KMS-11 (cell line): ENCODE measurements at regions not wholly inside any gene's neighbourhood (a gene's known extent, or its start where the extent isn't known, plus 50 kb on each side); places are given as distances from the start of the nearest gene placed in this dataset.

ENCODE experiments used
- H2AFZ ChIP-seq: fragments of 200-600 bp; sonication (generic); 2 replicates; pipeline ENCODE4 v1.6.1; 2016; ENCODE audit warnings: antibody characterized with exemption, mixed run types, low read depth
- H3K27ac ChIP-seq: fragments of 200-600 bp; sonication (generic); 2 replicates; pipeline ENCODE4 v1.6.1; 2016; ENCODE audit warnings: mild to moderate bottlenecking, mixed run types
- H3K27me3 ChIP-seq: fragments of 200-600 bp; sonication (generic); 2 replicates; pipeline ENCODE4 v1.6.1; 2017; ENCODE audit warnings: mild to moderate bottlenecking, low read depth, mixed run types, moderate library complexity; ENCODE audit not compliant: insufficient read depth
- H3K36me3 ChIP-seq: fragments of 200-600 bp; sonication (generic); 2 replicates; pipeline ENCODE4 v1.6.1; 2017; ENCODE audit warnings: mild to moderate bottlenecking, mixed run types; ENCODE audit not compliant: insufficient read depth
- H3K4me1 ChIP-seq: fragments of 200-600 bp; sonication (generic); 2 replicates; pipeline ENCODE4 v1.6.1; 2016; ENCODE audit warnings: mild to moderate bottlenecking, low read depth, mixed run types; ENCODE audit not compliant: poor library complexity, severe bottlenecking
- H3K4me2 ChIP-seq: fragments of 200-600 bp; sonication (generic); 2 replicates; pipeline ENCODE4 v1.7.0; 2016; ENCODE audit warnings: mild to moderate bottlenecking, mixed run types
- H3K4me3 ChIP-seq: fragments of 200-600 bp; sonication (generic); IDR thresholded peaks from 2 replicates; pipeline ENCODE4 v1.6.1; 2017; ENCODE audit warnings: low read depth, low read length, mixed read lengths; ENCODE audit not compliant: insufficient read depth
- H3K79me2 ChIP-seq: fragments of 200-600 bp; sonication (generic); 2 replicates; pipeline ENCODE4 v1.6.1; 2016; ENCODE audit warnings: low read depth, mixed run types; ENCODE audit not compliant: insufficient read depth
- H3K9ac ChIP-seq: fragments of 200-600 bp; sonication (generic); 2 replicates; pipeline ENCODE4 v1.6.1; 2016; ENCODE audit warnings: mild to moderate bottlenecking, mixed run types
- H4K20me1 ChIP-seq: fragments of 200-600 bp; sonication (generic); 2 replicates; pipeline ENCODE4 v1.6.1; 2016; ENCODE audit warnings: mild to moderate bottlenecking, mixed run types; ENCODE audit not compliant: insufficient read depth
- CTCF ChIP-seq: fragments of 200-600 bp; sonication (generic); conservative IDR thresholded peaks from 2 replicates; pipeline ENCODE4 v1.6.1; 2017; ENCODE audit warnings: low read depth, mild to moderate bottlenecking, antibody characterized with exemption, low read length, moderate library complexity, mixed read lengths

GRCh38 chr2:142580691-142581090 is 296.8 kb upstream of the KYNU start:
- H3K4me3 ChIP-seq, result no peak overlapping the region
- H3K79me2 ChIP-seq, result no peaks in the 10 kb centered on the region
- H3K27me3 ChIP-seq, result no peaks in the 10 kb centered on the region
- H3K27ac ChIP-seq, result no peak overlapping the region
- H3K4me1 ChIP-seq, result no peaks in the 10 kb centered on the region
- no peaks in the 10 kb centered on the region for H4K20me1 ChIP-seq
- no peaks in the 10 kb centered on the region for H3K36me3 ChIP-seq
- H3K4me2 ChIP-seq, result no peak overlapping the region
- TF ChIP-seq CTCF, result no peak
- H3K9ac ChIP-seq, result no peak overlapping the region
- H2AFZ ChIP-seq, result no peak overlapping the region

- Histone ChIP-seq H3K79me2 (no peaks in the 10 kb centered on the region), H2AFZ (no peak overlapping the region), H4K20me1 (no peaks in the 10 kb centered on the region), H3K27me3 (no peaks in the 10 kb centered on the region), H3K9ac (no peak overlapping the region), H3K27ac (no peak overlapping the region), H3K4me2 (no peak overlapping the region), H3K4me3 (no peak overlapping the region), H3K36me3 (no peaks in the 10 kb centered on the region), H3K4me1 (no peaks in the 10 kb centered on the region)
- TF ChIP-seq CTCF, result no peak
Measured at GRCh38 chr2:142575561-142575960, 301.9 kb upstream of the KYNU start.

GRCh38 chr2:142574388-142574787 is 303.1 kb upstream of the KYNU start:
- H3K4me3 ChIP-seq, result no peak overlapping the region
- H2AFZ ChIP-seq, result no peak overlapping the region
- no peaks in the 10 kb centered on the region for H3K36me3 ChIP-seq
- TF ChIP-seq CTCF, result no peak
- H3K27me3 ChIP-seq, result no peaks in the 10 kb centered on the region
- H4K20me1 ChIP-seq, result no peaks in the 10 kb centered on the region
- H3K9ac ChIP-seq, result no peak overlapping the region
- no peak overlapping the region for H3K4me2 ChIP-seq
- H3K79me2 ChIP-seq, result no peaks in the 10 kb centered on the region
- H3K27ac ChIP-seq, result no peak overlapping the region
- H3K4me1 ChIP-seq, result no peaks in the 10 kb centered on the region

GRCh38 chr2:142572346-142573132 is 304.9 kb upstream of the KYNU start:
- TF ChIP-seq CTCF, result no peak
- H2AFZ ChIP-seq, result no peak overlapping the region
- no peaks in the 10 kb centered on the region for H3K36me3 ChIP-seq
- no peak overlapping the region for H3K9ac ChIP-seq
- no peak overlapping the region for H3K4me3 ChIP-seq
- H3K27ac ChIP-seq, result no peak overlapping the region
- no peaks in the 10 kb centered on the region for H4K20me1 ChIP-seq
- no peaks in the 10 kb centered on the region for H3K27me3 ChIP-seq
- H3K4me1 ChIP-seq, result no peaks in the 10 kb centered on the region
- H3K4me2 ChIP-seq, result no peak overlapping the region
- no peaks in the 10 kb centered on the region for H3K79me2 ChIP-seq
